ENCODE measurements at regions not wholly inside any gene's neighbourhood (a gene's known extent, or its start where the extent isn't known, plus 50 kb on each side); places are given as distances from the start of the nearest gene placed in this dataset.

GRCh38 chr5:96017951-96018350 is 56.3 kb upstream of the ELL2 start:
- no peak for TF ChIP-seq CTCF (conservative IDR thresholded peaks at IDR 0.05)

GRCh38 chr5:96016216-96016615 is 54.6 kb upstream of the ELL2 start:
- TF ChIP-seq CTCF (conservative IDR thresholded peaks at IDR 0.05): no peak

More at GRCh38 chr5:96017951-96018350, 56.3 kb upstream of the ELL2 start:
- H3K27ac ChIP-seq: no peak overlapping the region

GRCh38 chr5:96015709-96016108 is 54.1 kb upstream of the ELL2 start:
- TF ChIP-seq CTCF (conservative IDR thresholded peaks at IDR 0.05): no peak
- H3K27ac ChIP-seq: no peak overlapping the region

More at GRCh38 chr5:96016216-96016615, 54.6 kb upstream of the ELL2 start:
- H3K27ac ChIP-seq: no peak overlapping the region

- no peak overlapping the region for H3K27ac ChIP-seq
- no peak for TF ChIP-seq CTCF (conservative IDR thresholded peaks at IDR 0.05)
Measured at GRCh38 chr5:96014395-96014794, 52.7 kb upstream of the ELL2 start.

GRCh38 chr5:96013254-96013653 is 51.6 kb upstream of the ELL2 start:
- TF ChIP-seq CTCF (conservative IDR thresholded peaks at IDR 0.05): no peak
- H3K27ac ChIP-seq: no peak overlapping the region

- no peak for TF ChIP-seq CTCF (conservative IDR thresholded peaks at IDR 0.05)
- H3K27ac ChIP-seq: no peak overlapping the region
Measured at GRCh38 chr5:96012399-96012798, 50.7 kb upstream of the ELL2 start.

All from VCaP (cell line).